ENCODE measurements at regions not wholly inside any gene's neighbourhood (a gene's known extent, or its start where the extent isn't known, plus 50 kb on each side); places are given as distances from the start of the nearest gene placed in this dataset.

DNA sequence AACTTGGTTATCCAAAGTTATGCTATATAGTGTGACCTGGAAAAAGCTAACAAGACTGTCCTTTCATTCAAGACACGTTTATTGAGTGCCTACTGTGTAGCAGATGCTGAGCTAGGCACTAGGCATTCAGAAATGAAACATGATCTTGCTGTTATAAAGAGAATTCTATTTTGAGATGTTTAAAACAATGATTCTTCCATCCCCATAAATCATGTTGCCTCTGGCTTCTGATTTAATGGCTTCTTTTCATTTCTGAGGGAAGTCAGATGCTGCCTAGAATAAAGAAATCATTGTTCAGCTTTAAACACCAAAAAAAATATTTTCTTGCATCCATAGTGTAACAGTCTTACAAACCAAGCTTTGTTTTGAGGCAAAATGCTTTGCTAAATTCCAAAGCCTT, 620.9 kb upstream of the UBE2E2 start:
- DNase-seq (ENCODE audit: low spot score) = no peak

DNA sequence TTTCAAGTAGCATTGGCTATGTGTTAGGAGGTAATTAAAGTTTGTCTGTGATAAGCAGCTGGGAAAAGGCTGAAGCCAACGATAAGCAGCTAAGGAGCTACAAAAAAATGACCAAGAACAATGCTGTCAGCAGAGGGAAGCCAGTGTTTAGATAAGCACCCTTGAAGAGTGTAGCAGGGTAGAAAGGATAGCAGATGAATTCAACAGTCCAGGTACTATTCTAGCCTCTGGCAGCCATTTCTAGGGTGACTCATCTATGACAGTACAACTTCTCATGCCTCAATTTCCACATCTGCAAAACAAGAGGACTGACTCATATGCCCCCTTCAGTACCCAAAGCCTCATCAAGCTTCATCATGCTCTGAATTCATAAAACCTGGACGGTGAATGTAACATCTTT, 617.6 kb upstream of the UBE2E2 start:
- DNase-seq (ENCODE audit: low spot score) = no peak

DNA sequence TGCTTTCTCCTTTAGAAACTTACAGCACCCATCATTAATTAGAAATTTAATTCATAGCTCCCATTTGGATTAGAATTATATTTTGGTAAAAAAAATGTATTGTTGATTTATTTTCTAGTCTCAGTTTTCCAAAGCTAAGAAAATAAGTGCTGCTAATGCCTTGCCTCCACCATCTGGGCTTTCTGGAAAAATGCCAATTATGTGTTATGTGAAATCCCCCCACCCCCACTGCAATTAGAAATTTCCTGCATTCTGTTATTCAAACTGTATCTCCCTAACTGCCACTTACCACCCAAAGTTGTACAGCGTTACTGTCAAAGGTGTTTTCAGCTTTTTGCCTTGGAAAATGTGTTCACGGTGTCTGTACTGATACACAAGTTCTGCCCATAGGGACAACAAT, 617.2 kb upstream of the UBE2E2 start:
- DNase-seq (ENCODE audit: low spot score) = no peak

DNA sequence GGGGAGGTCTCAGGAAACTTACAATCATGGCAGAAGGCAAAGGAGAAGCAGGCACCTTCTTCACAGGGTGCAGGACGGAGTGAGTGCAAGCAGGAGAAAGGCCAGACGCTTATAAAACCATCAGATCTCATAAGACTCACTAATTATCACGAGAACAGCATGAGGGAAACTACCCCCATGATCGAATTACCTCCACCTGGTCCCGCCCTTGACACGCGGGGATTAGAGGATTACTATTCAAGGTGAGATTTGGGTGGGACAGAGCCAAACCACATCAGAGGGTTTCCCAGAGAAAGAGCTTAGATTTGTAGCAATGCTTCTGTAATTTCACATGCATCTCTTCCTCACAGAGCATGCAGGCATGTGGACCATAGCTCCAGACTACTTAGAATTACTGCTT, 615.7 kb upstream of the UBE2E2 start:
- no peak for DNase-seq (ENCODE audit: low spot score)

DNA sequence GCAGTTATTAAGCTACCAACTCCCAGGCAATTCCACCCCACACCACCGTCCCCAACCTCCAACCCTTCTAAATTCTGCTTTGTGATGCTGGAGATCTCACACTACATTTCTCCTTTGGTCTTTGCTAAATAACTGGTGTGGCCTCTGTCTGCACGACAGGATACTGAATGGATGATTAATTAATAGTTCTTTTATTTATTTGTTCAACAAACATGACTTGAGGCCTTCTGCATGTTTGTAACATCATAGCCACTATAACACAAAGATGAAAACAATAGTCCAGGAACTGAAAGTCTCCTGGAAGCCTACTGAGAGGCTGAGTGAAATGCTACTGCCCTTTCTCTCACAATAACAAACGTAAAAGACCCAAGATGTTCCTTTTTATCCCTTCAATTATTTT, 609.5 kb upstream of the UBE2E2 start:
- DNase-seq (ENCODE audit: low spot score) = no peak

DNA sequence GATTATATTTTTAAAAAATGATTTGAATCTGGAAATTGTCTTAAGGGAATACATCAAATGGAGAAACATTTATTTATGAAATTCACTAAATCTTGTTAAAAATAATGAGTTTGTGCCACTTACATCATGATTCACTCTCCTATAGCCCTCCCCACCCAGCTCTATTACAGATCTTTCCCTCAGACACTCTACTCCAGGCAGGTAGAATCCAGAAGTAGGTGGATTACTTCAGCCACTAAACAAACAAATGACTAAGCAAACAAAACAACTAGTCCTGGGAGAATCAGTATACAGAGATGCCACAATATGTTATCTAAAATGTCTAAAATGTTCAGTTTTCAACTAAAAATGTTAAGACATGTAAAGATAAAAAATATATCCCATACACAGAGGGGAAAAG, 608.1 kb upstream of the UBE2E2 start:
- DNase-seq (ENCODE audit: low spot score) = no peak

DNA sequence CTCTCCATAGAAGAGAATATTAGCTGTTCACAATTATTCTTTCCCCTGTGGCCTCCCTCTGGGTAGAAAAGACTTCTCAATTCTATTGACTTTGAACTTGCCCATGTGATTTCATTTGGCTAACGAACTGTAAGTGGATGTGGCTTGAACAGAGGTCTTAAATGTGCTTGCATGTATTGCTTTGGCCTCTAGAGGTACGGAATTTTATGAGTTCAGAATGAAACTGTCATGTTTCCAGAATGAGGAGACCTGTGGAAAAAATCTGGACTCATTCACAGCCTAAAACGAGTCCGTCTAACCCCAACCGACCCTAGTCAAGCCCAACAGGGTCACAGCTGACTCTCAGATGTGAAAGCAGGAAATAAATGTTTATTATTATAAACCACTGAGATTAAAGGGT, 596.7 kb upstream of the UBE2E2 start:
- DNase-seq (ENCODE audit: low spot score) = no peak

DNA sequence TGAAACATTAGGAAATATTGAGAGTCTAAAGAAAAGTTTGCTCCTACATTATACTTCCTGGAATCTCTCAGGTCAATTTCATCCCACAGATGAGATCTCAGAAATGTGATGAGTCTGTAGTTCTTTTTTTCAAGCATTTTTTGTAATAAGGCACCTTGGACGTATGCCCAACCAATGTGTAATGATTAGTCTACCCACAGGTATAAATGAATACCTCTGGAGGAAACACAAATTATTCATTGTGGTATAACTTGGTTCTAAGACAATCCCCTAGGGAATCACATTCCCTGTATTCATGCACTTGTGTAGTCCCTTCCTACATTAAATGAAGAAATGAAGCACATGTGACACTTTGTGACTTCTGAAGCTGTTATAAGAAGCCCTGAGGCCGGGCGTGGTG, 596.2 kb upstream of the UBE2E2 start:
- DNase-seq (ENCODE audit: low spot score) = no peak

DNA sequence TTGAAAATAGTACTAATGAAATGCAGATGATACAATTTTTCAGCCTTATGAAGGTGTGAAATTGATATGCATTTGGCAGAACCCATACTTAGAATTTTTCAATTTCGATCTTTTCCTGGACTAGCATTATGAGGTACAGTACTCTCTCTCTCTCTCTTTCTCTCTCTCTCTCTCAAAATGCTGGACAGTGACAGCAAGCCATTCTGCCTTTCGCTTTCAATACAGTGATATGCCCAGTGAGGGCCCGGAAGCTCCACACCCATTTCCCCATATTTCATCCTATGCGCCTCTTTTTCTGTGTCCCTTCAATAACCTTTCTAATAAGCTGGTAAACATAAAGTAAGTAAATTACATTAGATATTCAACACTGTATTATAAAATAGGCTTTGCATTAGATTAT, 595.0 kb upstream of the UBE2E2 start:
- no peak for DNase-seq (ENCODE audit: low spot score)

DNA sequence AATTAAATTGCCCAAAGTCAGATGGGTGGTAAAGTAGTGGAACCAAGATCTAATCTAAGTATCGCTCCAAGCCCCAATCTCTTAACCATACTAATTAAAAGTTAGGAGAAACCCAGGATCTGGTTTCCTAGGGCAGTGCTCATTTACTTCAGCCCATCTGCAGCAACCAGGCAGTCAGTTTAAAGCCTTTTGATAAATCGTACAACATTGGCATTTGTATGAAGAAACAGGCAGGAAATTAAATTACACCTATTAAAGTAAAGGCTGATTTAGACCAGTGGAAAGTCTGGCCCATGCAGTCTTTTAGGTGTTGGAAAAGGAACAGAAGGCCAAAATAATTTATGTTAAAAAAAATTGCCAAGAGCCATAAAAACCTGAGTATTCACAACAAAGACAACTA, 594.4 kb upstream of the UBE2E2 start:
- no peak for DNase-seq (ENCODE audit: low spot score)

DNA sequence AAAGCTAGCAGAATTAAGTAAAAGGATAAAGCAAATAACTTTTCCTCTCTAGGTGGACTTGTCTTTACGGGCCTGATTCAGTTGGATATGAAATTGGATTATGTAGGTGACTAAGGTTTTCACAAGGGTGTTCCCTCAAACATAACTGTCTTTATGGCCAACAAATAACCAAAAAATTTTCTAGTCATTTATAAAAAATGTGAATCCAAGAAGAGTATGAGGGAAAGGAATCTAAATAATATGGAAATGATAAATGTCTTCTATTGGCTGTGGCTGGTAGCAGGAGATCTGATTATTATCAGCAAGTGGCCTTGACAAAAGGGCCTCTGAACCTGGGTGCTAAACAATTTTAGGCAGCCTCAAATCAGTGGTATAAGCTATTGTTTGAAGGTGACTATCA, 594.0 kb upstream of the UBE2E2 start:
- DNase-seq (ENCODE audit: low spot score) = no peak

DNA sequence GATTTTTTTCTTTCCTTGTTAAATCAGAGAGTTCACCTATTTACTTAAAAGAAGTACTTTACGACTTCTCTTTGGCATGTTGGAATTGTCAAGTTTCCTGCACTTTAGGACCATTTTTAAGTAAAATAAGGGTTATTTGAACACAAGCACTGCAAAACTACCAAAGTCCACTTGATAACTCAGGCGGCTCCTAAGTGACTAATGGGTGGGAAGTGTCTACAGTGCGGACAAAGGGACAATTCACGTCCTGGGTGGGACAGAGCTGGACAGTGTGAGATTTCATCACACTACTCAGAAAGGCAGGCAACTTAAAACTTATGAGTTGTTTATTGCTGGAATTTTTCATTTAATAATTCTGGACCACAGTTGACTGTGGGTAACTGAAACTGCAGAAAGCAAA, 590.2 kb upstream of the UBE2E2 start:
- no peak for DNase-seq (ENCODE audit: low spot score)

DNA sequence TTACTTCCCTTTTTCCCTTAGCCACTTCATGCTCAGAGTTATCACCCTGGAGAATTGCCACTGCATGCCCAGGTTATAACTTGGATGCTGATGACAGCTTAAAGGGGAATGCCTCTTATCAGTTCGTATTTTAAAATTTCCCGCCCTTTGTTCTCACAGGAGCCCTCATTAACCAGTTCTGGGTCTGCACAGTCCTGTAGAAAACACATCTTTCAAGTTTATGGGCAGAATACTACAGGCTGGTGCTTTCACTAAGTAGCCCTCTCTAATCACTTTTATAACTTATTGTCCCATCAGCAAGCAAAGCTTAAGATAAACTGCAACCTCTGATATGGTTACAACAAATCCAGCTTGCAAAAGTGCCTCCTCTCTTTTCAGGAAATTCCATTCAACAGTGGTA, 587.3 kb upstream of the UBE2E2 start:
- DNase-seq (ENCODE audit: low spot score) = no peak

DNA sequence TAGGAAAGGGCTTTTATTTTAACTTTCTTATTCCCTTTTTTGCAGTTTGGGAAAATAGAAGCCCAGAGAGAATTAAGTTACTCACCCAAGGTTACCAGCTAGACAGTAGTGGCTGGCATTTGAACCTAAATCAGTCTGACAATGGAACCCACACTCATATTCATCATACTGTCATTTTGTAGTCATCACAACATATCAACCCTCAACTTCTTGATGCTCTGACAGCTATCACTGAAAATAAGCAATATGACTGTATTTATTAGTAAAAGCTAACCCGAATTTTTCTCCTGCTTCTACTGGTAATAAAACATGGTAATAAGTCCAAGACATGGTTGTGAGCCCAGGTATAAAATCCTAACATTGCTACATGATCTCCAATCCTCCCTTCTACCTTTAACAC, 585.8 kb upstream of the UBE2E2 start:
- no peak for DNase-seq (ENCODE audit: low spot score)

DNA sequence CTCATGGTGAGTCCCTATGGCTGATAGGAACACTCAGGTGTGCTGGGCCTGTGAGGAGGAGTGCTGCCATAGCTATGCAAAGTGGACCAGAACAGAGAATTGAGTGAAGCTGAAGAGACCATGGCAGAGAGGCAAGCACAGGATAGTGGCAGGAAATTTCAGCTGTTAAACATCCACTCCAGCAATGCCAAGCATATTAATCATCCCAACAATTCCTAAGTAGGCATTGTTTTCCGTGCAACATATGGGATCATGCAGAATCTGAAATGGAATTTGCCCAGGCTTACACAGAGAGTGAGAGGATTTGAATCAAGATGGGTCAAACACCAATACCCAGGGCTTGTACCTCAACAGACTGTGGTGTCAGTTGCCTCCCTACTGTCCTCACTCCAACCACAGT, 582.6 kb upstream of the UBE2E2 start:
- no peak for DNase-seq (ENCODE audit: low spot score)

DNA sequence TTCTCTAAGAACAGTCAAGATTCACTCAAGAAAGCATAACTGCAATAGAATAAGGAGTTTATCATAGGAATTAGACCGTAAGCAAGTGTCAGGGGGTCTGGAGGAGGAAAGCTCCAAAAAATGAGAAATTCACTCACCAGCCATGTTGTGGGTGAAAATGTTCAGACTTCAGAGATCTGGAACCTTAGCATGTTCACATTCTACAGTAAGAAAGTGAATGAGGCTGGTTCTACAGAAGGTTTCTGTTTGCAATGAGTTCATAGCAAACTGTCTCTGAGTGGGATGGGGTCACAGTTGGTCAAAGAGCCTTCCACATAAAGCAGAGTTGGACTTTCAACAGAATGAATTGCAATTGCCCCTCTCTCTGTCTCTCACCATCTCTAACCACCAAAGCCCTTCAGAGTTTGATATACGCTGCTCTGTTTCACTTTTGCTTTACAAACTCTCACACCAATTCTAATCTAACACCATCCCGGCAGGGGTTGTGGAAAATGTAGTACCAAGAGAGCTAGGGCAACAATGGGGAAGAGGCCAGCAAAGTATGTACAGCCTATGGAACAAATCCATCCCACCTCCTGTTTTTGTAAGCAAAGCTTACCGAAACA, 581.8 kb upstream of the UBE2E2 start:
- DNase-seq (ENCODE audit: low spot score) = no peak

DNA sequence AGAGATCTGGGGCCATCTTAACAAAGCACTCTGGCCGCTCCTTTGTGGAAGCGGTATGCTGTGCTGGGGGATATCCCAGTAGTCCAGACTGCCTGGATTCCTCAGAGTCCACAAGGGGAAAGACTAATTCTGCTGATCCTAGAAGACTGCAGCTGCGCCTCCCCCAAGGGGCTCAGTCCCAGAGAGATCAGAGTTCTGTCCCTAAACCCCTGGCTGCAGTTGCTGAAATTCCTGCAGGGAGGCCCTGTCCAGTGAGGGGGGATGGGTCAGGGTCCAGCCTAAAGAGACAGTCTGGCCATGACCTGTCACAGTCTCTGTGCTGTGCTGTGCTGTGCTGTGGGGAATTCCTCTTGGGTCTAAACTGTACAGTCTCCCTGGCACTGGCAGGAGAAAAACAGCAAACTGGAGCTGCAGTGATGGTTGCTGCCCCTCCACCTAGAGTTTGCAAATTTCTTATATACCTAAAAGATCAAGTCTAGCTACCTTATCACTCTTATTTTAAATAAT, 575.1 kb upstream of the UBE2E2 start:
- no peak for DNase-seq (ENCODE audit: low spot score)

DNA sequence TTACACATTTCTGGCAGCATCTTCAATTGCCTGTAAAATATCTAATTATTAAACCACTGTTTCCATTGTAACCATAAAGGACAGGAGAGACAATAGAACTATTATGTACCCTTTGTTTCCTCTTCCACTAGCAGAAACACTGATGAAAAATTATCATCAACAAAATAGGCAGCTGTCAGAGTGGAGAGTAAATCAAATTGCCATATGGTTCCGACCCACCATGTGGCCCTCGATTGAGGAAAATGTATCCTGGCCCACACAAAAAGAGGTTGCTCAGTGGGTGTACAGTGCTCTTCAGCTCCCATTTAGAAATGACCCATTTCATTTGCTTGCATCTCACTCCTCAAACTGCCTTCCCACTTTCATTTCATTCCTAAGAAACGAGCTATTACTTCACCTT, 570.6 kb upstream of the UBE2E2 start:
- no peak for DNase-seq (ENCODE audit: low spot score)

DNA sequence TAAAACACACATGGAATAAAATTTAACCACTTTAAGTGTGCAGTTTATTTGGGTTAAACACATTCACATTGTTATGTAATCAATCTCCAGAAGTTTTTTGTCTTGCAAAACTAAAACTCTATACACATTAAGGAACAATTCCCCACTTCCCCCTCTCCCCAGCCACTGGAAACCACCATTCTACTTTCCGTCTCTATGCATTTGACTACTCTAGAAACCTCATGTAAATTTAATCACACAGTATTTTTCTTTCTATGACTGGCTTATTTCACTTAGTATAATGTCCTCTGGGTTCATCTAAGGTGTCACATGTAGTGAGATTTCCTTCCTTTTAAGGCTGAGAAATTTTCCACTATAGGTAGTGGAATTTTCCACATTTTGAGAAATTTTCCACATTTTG, 568.7 kb upstream of the UBE2E2 start:
- no peak for DNase-seq (ENCODE audit: low spot score)

DNA sequence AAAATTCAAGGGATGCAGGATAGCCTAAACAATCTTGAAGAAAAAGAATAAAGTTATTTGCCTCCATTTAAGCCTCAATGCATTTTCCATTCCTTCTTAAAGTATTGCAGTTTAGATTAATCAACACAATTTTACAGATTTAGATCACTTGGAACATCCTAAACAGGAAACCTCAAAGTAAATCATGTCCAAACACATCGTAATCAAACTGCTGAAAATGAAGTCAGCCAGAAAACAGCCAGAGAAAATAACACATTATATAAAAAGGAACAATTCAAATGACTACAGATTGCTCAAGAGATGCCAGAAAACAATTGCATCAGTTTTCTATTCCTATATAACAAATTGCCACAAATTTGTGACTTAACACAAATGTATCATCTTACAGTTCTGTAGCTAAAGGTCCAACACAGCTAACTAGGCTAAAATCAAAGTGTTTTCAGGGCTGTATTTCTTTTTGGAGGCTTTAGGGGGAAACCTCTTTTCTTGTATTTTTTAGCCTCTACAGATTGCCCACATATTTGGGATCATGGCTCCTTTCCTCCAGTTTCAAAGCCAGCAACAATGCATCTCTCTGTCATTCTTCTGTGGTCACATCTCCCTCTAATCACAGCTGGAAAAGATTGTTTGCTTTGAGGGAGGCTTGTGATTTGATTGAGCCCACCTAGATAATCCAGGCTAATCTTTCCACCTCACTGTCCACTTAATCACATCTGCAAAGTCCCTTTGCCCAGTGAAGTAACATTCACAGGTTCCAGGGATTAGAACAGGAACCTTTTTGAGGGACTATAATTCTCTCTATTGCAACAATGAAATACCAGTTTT, 543.3 kb upstream of the UBE2E2 start:
- DNase-seq (ENCODE audit: low spot score) = no peak

DNA sequence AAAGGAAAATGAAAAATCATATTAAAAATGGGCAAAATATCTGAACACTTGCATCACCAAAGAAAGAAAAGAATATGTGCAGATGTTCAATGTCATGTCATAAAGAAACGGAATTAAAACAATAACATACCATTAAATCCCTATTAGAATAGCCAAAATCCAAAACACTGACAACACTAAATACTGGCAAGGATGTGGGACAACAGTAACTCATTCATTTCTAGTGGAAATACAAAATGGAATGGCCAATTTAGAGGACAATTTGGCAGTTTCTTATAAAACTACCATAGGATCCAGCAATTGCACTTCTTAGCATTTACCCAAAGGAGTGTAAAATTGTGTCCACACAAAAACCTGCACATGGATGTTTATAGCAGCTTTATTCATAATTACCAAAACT, 542.5 kb upstream of the UBE2E2 start:
- DNase-seq (ENCODE audit: low spot score) = no peak

DNA sequence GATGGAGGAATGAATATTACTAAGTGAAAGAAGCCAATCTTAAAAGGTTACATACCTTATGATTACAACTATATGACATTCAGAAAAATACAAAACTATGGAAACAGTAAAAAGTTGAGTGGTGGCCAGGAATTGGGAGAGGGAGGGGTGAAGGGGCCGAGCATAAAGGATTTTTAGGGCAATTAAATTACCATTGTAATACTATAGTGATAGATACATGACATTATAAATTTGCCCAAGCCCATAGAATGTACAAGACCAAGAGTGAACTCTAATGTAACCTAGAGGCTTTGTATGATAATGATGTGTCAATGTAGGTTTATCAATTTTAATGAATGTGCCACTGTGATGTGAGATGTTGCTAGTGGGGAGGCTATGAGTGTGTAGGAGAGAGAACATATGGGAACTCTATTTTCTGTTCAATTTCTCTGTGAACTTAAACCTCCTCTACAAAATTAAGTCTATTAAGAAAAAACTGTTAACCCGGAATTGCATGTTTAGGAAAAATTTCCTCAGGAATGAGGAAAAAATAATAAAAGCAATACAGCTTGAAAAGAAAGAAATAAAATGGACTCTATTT, 541.9 kb upstream of the UBE2E2 start:
- no peak for DNase-seq (ENCODE audit: low spot score)

DNA sequence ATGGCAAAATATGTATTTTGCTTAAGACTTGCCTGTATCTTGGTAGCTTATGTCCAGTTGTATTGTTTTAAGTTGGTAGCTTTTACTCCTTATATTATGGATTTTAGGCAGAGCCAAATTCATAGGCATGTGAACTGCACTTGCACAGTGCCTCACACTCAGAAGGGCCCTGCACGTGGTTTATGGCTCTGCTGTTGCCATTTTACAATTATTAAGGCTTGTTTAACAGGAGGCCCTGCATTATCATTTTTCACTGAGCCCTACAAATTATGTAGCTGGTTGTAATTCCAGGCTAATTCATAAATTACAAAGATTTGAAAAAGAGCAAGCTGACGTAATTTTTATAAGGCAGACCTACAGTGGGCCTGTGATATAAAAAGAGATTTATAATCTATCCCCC, 537.6 kb upstream of the UBE2E2 start:
- DNase-seq (ENCODE audit: low spot score) = no peak

Data from SK-N-DZ (cell line).